Pancreas (tissue), 10 donors: ENCODE measurements at regions not wholly inside any gene's neighbourhood (a gene's known extent, or its start where the extent isn't known, plus 50 kb on each side); places are given as distances from the start of the nearest gene placed in this dataset.
A peak's percentile ranks its signal among the peaks of the same experiment; 100 is the strongest.
"Not testable (repeated sequence)": the region's sequence is repeated elsewhere in the genome, so short reads cannot be mapped to it uniquely, and the experiment has no call there.

Experiments
- ATAC-seq, 4 donors: fragments of 200-7000 bp; cut with Tn5 transposase; one replicate each; pipeline versions ENCODE4 v1.8.0 to v1.9.1; 2020; ENCODE audit warnings: mild to moderate bottlenecking in 4 of 4, moderate library complexity in 4 of 4
- DNase-seq, 6 donors: peaks; one replicate each; pipeline ENCODE4 v3.0.0-alpha.2; 2020
- FAIRE-seq: peaks from 2 replicates; lab custom pipeline; 2012; peaks lifted over from hg19 to GRCh38; lab: Jason Lieb, UNC
- H3K27ac ChIP-seq, 4 donors: fragments of 200-600 bp; sonication (generic); 1 replicate in 3 of 4; 2 replicates in 1 of 4; pipeline versions ENCODE4 v1.5.0 to v1.8.0; 2020
- H3K27me3 ChIP-seq, 4 donors: fragments of 200-600 bp; one replicate each; pipeline ENCODE4 v1.8.0; 2021
- H3K36me3 ChIP-seq, 3 donors: fragments of 200-600 bp; sonication (generic) in 1 of 3; one replicate each; pipeline versions ENCODE4 v1.5.0 to v1.8.0; 2020 to 2021
- H3K4me1 ChIP-seq, 3 donors: fragments of 200-600 bp; one replicate each; pipeline ENCODE4 v1.8.0; 2021
- H3K4me3 ChIP-seq, 4 donors: fragments of 200-600 bp; sonication (generic) in 2 of 4; one replicate each; pipeline versions ENCODE4 v1.5.0 to v1.8.0; 2020 to 2021
- H3K9me3 ChIP-seq, 4 donors: fragments of 200-600 bp; one replicate each; pipeline ENCODE4 v1.8.0; 2021
- CTCF ChIP-seq, 4 donors: fragments of 200-600 bp; sonication (generic) in 3 of 4; IDR thresholded peaks; one replicate each; pipeline versions ENCODE4 v1.5.0 to v1.8.0; 2021; ENCODE audit warnings: antibody characterized with exemption in 4 of 4
- WGBS, 2 donors: extraction: QIAGEN DNeasy Blood & Tissue Kit; methylation state at CpG; one replicate each; pipeline ENCODE4 v1.1.7; 2013; 5-methylcytosine and 5-hydroxymethylcytosine counted together
- intact Hi-C, 3 donors: fragments of 100-400 bp; cut with DNase I; formaldehyde crosslinking; loops; one replicate each; pipeline versions ENCODE4 v1.11.1 to v1.14.2; 2022
- donor health status: healthy with polysubstance abuse.
- donor health status: DM: no; HTN: no; CAD: no; lungs with moderate emphysema.
- donor health status: DM: no; HTN: no; CAD: no.
- donor health status: control.
- donor health status: control.
- donor health status: Bipolar disorder and iron deficiency.
- donor health status: DM: yes; HTN: yes; CAD: no.
- donor health status: DM: no; HTN: no; CAD: no.
- donor health status: DM: no; HTN: no; CAD: no.
- donor health status: DM: yes; HTN: yes; CAD: no.

- H3K36me3 ChIP-seq: no peaks in the 10 kb centered on the region
- intact Hi-C loops: no loop called here
- WGBS, 2 donors: 35 to 38% methylated on average over 3 of the region's 3 CpGs
- H3K27me3 ChIP-seq: no peaks in the 10 kb centered on the region
- H3K4me3 ChIP-seq: no peak overlapping the region
- FAIRE-seq (no peak), ATAC-seq (peak in 2 of 4 donors; percentile 43 to 67), DNase-seq (peak in 3 of 6 donors; percentile 18 to 44 (median 39))
- no peaks in the 10 kb centered on the region for H3K4me1 ChIP-seq
- H3K27ac ChIP-seq: no peak overlapping the region
- no peak for TF ChIP-seq CTCF (IDR thresholded peaks at IDR 0.05)
- no peaks in the 10 kb centered on the region for H3K9me3 ChIP-seq
These were observed 233.3 kb downstream of the USP46 start for GRCh38 chr4:52425751-52426326.

DNA sequence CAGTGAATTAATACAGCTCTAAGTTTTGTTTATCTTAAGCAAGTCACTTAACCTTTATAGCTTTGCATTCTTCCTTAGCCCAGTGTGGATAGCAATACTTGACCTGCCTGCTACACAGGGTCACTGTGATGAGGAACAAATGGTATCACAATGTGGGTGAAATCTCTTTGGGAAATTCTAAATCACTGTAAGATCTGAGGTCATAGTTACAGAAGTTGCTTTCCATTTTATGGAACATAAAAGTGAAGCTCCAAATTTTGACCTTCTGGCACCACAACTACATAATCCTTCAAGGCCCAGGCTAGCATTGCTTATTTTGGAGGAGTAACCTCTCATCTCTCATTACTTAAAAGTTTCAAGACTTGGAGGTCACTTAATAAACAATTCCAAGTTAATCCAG, 227.7 kb downstream of the USP46 start:
- intact Hi-C loops: no loop called here
- no peaks in the 10 kb centered on the region for H3K36me3 ChIP-seq
- no peak overlapping the region for H3K27ac ChIP-seq
- FAIRE-seq (no peak), DNase-seq (no peak), ATAC-seq (no peak)
- TF ChIP-seq CTCF (IDR thresholded peaks at IDR 0.05): no peak
- H3K4me3 ChIP-seq: no peak overlapping the region
- no peaks in the 10 kb centered on the region for H3K4me1 ChIP-seq
- H3K9me3 ChIP-seq: no peaks in the 10 kb centered on the region
- H3K27me3 ChIP-seq: no peaks in the 10 kb centered on the region

DNA sequence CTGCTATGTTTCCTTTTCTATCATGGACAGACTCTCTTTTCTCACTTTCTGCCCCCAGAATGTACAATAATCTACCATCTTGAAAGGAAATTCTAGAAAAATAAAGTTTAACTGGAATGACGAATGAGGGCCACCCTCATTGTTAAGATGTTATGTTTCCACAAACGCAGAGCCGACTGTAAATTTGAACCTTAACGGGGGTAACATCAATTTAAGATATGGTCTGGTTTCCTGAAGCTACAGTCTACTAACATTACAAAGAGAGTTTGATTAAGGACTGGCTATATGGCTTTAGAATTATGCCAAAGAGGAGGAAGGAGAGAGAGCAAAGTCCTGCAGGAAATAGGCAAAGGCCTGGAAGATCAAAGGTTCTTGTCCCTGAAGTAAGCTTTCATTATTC, 227.2 kb downstream of the USP46 start:
- H3K9me3 ChIP-seq: no peaks in the 10 kb centered on the region
- H3K36me3 ChIP-seq: no peaks in the 10 kb centered on the region
- FAIRE-seq (no peak), ATAC-seq (no peak), DNase-seq (no peak)
- no peaks in the 10 kb centered on the region for H3K4me1 ChIP-seq
- H3K4me3 ChIP-seq: no peak overlapping the region
- intact Hi-C loops: no loop called here
- no peaks in the 10 kb centered on the region for H3K27me3 ChIP-seq
- no peak for TF ChIP-seq CTCF (IDR thresholded peaks at IDR 0.05)
- H3K27ac ChIP-seq: no peak overlapping the region
- WGBS, 2 donors: 79 to 80% methylated on average over 4 of the region's 4 CpGs

DNA sequence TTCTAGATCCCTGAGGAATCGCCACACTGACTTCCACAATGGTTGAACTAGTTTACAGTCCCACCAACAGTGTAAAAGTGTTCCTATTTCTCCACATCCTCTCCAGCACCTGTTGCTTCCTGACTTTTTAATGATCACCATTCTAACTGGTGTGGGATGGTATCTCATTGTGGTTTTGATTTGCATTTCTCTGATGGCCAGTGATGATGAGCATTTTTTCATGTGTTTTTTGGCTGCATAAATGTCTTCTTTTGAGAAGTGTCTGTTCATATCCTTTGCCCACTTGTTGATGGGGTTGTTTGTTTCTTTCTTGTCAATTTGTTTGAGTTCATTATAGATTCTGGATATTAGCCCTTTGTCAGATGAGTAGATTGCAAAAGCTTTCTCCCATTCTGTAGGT, 216.6 kb downstream of the USP46 start:
- H3K9me3 ChIP-seq, H3K4me1 ChIP-seq, H3K27ac ChIP-seq, intact Hi-C loops, H3K4me3 ChIP-seq, H3K27me3 ChIP-seq, H3K36me3 ChIP-seq, DNase-seq, FAIRE-seq, ATAC-seq: not testable (repeated sequence)
- WGBS, 2 donors: no CpG with 5 or more reads among the region's 1 CpG

- no peaks in the 10 kb centered on the region for H3K36me3 ChIP-seq
- H3K9me3 ChIP-seq: no peaks in the 10 kb centered on the region
- intact Hi-C loops: no loop called here
- WGBS, 2 donors: 59 to 74% methylated on average over 1 of the region's 1 CpG
- ATAC-seq: no peak
- H3K27me3 ChIP-seq: no peaks in the 10 kb centered on the region
- TF ChIP-seq CTCF (IDR thresholded peaks at IDR 0.05): no peak
- no peaks in the 10 kb centered on the region for H3K4me1 ChIP-seq
- no peak overlapping the region for H3K4me3 ChIP-seq
- no peak for FAIRE-seq
- no peak overlapping the region for H3K27ac ChIP-seq
- DNase-seq: no peak
These were observed 186.7 kb downstream of the USP46 start for GRCh38 chr4:52472444-52472843.
